Cardiac septum (tissue), 1 donor: ENCODE measurements at regions not wholly inside any gene's neighbourhood (a gene's known extent, or its start where the extent isn't known, plus 50 kb on each side); places are given as distances from the start of the nearest gene placed in this dataset.

Experiments
- DNase-seq: peaks from one replicate; pipeline ENCODE4 v3.0.0-alpha.2; 2020; ENCODE audit warnings: low spot score
- intact Hi-C: fragments of 100-400 bp; cut with DNase I; formaldehyde crosslinking; loops from one replicate; pipeline ENCODE4 v1.14.0; 2022
- donor health status: DM: no; HTN: no; CAD: no.

DNA sequence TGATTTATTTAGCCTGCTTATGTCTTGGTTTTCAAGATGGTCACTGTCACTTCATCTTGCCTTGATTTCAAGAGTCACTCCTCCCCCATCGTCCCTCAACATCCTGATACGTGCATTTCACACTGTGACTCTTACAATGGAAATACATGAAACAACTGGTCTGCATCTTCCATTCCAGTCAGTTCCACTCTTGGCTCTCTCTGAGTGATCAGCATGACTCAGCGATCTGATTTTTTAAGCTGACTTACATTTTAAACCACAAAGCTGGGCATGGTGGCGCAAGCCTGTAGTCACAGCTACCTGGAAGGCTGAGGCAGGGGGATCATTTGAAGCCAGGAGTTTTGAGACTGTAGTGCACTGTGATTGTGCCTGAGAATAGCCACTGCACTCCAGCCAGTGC is 271.2 kb upstream of the ROPN1 start:
- no peak for DNase-seq
- intact Hi-C loops: no loop called here

DNA sequence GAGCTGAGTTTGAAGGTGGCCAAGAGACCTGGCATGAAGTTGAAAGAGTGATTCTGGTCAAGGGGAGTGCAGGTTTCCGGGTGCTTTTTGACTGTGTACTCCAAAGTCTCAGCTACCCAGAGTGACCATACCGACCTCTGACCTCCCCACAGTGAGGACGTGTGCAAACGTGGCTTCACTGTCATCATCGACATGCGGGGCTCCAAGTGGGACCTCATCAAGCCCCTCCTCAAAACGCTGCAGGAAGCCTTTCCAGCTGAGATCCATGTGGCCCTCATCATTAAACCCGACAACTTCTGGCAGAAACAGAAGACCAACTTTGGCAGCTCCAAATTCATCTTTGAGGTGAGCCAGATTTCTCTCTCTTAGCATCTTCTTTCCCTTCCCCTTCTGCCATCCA is 272.4 kb upstream of the ROPN1 start:
- intact Hi-C loops: no loop called here
- DNase-seq: no peak

DNA sequence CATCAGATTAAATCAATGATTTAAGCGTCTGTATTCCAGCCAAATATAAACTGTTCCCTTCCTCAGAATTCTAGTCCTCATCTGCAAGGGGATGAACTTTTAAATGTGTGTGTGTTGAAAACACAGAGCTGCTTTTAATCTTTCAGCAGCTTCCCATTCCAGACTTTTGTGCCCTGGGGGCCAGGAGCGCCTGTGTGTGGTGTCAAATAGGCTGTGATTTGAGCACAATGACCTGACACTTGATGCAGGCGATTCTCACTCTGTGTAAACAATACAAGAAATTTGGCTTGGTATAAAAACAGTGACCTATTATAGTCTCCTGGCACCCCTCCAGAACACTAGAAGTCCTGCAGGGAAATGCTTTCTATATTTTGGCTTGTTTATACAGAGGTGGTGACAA is 274.6 kb upstream of the ROPN1 start:
- DNase-seq: no peak
- intact Hi-C loops: no loop called here

DNA sequence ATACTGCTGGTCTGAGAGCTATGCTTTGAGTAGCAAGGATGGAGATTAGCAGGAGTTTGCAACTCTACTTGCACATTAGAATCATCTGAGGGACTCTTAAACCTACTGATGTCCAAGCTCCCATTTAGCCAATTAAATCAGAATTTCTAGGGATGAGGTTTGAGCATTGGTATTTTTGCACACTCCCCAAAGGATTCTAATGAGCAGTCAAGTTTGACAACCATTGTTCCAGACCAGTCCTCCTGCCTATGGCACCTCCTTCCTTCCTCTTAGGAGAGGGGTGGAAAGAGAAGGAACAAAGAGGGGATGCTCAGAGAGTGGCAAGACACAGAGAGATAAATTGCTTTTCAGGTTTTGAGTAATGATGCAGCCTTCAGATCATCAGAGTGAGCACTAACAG is 275.5 kb upstream of the ROPN1 start:
- intact Hi-C loops: no loop called here

DNA sequence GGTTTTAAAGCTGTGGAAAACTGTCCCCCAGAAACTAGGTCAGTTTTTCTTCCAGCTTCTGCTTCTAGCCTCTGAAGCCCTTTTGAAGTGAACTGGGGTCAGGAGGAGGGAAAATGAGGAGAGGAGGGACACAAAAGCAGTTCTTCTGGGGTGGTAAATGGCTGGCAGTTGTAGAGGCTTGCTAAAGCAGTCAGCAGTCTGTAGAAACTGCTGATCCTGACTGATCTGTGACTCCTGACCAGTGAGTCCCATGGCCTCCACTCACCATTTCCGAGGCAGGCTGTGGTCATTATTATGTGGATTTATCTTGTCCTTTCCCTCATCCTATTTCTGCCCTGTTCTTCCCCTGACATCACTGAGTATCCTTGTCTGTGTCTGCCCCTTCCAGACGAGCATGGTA is 276.4 kb upstream of the ROPN1 start:
- intact Hi-C loops: no loop called here

More for the DNA sequence above, 275.5 kb upstream of the ROPN1 start:
- no peak for DNase-seq

DNA sequence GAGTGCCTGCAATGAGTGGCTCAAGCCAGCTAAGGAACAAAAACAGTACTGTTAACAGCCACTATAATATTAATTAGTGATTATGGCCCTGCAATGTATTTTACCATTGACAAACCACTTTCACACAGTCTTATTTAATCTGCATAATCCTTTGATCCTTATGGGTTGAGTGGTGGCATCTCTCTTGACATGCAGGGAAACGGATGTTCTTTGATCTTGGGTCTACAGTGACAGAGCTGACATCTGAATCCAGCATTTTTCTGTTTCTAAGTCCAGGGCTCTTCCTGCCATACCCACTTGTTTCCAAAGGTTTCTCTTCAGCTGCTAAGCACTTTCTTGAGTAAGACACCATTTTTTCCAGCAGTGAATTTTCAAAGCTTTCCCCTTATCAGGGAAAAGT is 277.7 kb upstream of the ROPN1 start:
- intact Hi-C loops: loop anchor here (5.0 kb wide), 1 partner anchor 67 kb away; no protein-coding TSS in a partner anchor
- no peak for DNase-seq

More for the DNA sequence above, 276.4 kb upstream of the ROPN1 start:
- DNase-seq: no peak

DNA sequence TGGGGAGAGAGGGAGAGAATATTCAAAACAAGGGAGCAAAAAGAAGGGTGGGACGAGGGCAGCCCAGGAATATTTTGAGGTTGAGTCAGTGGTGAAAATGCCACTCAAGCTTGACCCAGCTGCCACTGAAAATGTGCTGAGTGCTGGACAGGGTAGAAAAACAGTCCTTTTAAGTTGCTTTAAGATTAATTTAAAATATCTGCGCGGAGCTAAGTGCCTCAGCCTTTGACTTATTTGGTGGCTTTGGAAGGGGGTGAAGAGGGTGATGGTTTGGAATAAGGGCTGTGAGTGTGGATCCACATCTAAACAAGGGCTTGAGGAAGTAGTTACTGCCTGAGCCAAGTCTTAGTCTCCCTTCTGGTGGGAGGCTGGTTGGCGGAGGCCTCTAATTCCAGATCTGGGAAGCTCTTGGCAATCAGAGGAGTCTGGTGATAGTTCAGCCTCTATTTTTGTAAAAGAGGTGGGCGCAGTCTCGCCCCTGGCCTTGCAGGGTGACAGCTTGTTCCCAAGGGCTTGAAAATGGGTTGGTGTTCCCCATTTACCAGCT is 280.8 kb upstream of the ROPN1 start:
- intact Hi-C loops: loop anchor here (5.0 kb wide), 1 partner anchor 70 kb away; no protein-coding TSS in a partner anchor
- DNase-seq: no peak

DNA sequence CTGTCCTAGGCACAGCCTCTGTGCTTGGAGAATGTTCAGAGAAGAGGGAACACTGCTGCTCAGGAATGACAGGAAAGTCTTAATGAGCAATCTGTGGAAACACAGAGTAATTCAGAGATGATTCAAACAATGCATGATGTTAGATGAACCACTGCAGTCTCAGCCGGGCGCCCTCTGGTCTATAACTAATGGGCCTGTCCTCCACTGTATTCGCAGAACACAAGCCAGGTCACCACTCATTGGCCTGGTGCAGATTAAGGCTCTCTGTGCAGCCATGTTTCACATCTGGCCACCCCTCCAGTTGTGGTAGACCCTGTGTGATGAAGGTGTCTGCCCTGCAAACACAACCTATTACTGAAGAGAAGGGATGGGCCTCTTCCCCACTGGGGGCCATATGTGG is 281.7 kb upstream of the ROPN1 start:
- DNase-seq: no peak
- intact Hi-C loops: loop anchor here (5.0 kb wide), 1 partner anchor 71 kb away; no protein-coding TSS in a partner anchor

DNA sequence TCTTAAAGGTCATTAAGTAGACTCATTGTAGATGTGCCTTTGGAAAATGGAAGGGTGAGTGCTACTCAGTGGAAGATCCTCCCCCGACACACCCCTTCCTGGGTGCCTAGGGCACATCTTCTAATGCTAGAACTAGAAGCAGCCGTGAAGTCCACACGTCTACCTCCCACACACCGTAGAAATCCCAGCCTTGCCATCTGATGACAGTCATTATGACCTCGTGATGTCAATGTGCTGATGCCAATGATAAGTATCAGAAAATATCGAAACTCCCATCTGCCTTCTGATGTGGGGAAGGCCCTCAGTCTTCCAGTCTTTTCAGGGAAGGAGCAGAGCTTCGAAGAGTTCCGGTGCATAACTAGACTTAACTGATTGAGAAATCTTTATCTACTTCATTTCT is 282.1 kb upstream of the ROPN1 start:
- no peak for DNase-seq
- intact Hi-C loops: loop anchor here (5.0 kb wide), 1 partner anchor 72 kb away; no protein-coding TSS in a partner anchor

DNA sequence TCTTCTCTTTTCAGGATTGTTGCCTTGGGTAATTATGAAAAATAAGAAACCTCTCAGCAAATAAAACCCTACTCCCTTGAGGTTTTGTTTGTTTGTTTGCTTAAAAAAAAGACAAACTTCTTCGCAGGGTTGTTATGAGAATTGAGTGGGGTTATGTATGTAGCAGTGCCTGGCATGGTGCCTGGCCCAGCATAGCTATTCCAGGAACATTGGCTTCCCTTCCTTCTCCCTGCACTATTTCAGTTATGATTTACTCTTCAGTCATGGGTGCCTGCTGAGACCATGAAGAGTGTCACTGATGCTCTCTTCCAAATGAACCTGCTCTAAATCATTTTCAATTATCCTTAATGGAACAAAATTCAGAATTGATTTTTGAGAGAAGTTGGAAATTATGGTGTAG is 283.5 kb upstream of the ROPN1 start:
- DNase-seq: no peak

DNA sequence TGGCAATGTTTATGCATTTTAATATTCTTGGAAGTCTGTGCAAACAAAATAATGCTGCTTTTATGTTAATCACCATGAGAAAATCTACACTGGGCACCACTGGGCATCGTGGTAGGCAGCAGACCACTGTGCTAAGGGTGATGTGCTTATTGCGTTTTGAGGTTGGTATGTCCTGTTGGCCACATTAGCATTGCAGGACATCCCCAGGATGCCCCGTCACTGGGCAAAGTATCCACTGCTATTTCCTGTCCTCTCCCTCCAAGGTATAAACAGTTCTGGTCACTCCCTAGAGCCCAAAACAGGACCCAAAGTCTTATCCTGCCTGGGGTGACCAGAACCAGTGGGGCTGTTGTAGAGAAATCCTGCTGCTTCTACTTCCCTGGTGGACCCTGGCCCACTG is 284.2 kb upstream of the ROPN1 start:
- intact Hi-C loops: loop anchor here (2.0 kb wide), 1 partner anchor 243 kb away; the partner anchor contains the start of gene KALRN
- no peak for DNase-seq

More for the DNA sequence above, 283.5 kb upstream of the ROPN1 start:
- intact Hi-C loops: no loop called here

DNA sequence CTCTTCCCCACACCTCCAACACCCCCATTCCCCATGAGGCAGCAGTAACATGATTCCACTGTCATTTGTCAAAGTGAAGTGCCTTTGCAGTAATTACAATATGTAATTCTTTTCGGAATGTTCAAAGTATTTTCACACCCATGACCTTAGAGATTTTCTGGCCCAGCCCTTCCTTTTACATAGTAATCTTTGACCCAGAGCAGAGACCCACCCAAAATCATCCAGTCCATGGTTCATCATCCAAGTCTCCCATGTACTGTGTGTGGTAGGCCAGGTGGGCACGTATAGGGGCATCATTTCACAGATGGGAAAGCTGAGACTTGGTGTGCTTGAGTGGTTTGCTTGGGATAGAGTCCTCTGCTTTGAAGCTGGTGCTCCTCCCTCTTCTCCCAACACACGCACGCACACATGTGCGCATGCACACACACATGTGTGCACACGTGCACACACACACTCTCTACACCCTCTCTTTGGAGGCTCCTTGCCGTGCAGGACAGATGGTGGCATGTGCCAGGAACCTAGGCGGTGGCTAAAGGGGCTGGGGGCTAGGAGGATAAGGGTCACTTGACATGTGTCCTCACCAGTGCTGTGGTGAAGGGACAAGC is 284.7 kb upstream of the ROPN1 start:
- DNase-seq: no peak
- intact Hi-C loops: loop anchor here (1.0 to 2.0 kb wide), 2 partner anchors 28 to 244 kb away; partner anchors contain the start of gene KALRN

DNA sequence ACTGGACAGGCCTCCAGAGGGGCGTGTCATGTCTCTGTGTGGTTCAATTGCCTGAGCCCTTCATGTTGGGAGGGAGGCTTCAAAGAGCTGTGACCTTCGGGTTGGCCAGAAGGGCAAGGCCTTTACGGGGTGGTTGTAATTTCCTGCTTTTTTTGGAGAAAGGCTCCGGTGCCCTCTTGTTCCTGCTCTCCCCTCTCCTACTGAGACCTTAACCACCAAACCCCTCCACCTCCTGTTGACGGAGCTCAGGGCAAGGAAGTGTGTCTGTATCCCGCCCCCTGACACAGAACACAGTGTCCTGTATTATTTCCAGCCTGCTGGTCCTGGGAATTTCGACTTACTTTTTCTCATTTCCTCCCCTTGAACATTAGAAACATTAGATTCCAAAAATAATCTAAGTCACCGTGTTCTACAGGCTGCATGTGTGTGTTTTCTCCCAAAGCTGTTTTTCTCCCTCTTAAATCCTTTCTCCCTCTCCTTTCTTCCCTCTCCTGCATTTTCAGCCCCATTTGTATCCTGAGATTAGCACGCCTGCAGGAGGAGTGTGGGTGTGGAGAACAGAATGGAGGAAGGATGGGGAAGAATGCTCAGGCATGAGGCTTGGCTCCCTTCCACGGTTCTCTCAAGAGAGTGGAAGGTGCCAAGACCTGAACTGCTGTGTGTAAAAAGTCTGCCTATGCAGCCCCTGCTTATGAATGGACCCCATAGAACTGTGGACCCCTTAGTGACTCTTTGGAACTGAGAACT is 285.4 kb upstream of the ROPN1 start:
- no peak for DNase-seq
- intact Hi-C loops: loop anchor here (1.0 to 2.0 kb wide), 2 partner anchors 29 to 245 kb away; partner anchors contain the start of gene KALRN

DNA sequence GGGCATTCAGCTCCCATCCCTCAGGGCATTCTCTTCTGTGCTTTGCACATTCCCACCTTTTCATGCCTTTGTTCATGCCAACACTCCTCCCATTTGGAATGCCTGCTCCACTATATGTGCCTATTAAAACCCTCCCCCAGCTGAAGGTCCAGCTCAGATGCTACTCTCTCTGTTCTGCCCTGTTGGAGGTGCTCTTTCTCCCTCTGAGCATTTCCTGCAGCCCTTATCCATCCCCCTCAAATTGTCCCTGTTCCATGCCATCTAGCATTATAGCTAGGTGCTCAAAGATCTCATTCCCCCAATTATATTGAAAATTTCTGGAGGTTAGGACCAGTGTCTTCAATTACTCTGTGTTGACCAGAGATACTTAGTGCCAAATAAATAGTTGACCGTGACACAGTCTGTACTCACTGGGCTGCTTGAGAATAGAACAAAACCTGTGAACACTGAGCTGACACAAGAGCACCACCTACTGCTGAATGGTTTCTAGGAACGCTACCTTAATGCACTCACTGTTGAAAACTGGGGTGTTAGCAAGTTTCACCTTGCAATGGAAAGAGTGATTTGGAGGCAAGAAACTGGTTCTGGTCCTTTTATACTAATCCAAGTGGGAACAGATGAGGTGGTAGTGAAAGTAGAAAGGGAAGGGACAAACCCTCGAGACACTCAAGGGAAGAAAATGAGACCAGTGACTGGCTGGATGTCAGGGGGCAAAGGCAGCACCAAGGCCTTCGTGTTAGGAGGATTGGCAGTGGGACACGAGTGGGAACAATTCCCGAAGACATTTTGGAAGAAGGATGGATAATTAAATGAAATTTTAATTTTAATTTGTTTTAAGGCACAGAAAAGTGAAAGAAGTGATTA is 289.8 kb upstream of the ROPN1 start:
- no peak for DNase-seq
- intact Hi-C loops: loop anchor here (2.0 kb wide), 2 partner anchors 201 to 265 kb away; no protein-coding TSS in a partner anchor

DNA sequence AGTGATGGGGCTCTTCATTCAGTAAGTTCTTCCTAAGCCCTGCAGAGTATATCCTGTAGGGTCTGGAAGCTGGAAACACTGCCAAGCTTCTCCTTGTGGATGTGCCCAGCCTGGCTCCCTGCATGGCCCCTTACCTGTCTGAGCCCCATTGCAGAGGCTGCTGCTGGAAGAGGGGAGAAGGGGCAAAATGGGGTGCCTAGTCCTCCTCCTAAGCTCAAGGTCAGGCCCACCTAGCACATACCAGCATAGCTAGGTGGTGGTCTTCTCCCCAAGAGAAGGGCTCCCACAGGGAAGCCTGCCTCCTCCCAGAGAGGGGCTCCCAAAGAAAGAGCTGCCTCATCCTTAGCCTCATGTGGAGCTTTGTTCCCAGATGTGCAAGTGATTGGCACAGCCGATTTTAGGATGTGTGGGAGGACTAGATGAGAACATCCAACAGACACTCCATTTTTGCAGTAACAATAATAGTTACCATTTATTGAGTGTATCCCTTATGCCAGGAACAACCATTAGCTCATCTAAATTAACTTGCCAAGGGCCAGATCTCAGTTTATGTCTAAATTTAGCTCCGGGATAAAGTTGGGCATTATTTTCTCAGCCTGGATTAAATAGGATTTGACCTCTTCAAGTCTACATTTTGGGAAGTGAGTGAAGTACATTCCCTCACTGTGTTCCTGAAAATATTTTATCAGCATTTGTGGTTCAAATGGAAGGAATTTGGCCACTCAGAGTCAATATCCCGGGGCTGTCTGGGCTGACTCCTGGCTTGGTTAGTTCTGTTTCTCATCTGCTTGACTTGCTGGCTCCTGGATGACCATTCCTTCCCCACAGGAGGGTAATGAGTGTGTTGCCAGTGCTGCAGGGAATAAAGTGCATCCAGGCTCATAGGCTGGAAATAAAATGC is 291.1 kb upstream of the ROPN1 start:
- intact Hi-C loops: no loop called here
- no peak for DNase-seq

DNA sequence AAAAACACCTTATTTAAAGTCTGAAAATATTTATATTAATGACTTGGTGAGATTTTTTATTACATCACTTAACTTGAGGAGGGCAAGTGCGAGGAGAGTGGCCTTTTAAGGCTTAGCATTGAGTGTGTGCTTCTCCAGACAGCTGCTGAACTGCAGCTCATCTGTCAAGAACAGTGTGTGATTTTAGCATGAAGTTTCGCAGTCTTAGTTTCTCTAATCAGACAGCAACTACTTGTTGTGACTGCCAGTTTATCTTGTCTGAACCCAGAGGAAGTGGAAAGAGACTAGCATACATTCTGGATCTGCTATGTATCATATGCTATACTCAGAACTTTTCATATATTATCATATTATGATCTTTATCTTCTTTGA is 291.7 kb upstream of the ROPN1 start:
- no peak for DNase-seq

DNA sequence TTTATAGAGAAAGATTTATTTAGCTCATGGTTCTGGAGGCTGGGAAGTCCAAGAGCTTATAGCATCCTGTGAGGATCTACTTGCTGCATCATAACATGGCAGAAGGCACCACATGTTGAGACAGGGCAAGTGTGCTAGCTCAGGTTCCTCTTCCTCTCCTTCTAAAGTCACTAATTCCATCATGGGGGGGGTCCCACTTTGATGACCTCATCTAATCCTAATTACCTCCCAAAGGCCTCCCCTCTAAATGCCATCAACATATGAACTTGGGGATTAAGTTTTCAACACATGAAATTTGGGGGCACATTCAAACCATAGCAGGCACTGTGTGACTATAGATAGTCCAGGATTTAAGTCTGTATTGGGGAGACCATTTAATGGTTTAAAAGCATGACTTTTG is 297.1 kb upstream of the ROPN1 start:
- no peak for DNase-seq
- intact Hi-C loops: no loop called here

More for the DNA sequence above, 291.7 kb upstream of the ROPN1 start:
- intact Hi-C loops: no loop called here

DNA sequence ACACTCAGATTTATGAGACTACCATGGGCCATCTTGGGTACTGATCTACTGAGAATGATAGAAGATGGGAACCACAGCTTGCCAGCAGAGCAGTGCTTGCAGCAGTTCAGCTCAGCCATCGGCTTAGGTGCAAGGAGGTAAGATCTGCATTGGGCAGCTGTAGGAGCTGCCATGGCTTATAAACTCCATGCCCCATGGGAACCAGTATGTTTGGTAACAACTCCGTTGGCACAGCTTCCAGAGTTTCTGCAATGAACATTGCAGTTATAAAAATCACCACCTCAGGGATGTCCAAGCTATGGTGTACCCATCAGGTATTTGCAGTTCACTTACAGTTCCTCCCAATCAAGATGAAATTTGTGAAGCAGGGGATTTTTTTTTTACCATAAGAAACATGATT is 299.1 kb upstream of the ROPN1 start:
- intact Hi-C loops: no loop called here
- DNase-seq: no peak

DNA sequence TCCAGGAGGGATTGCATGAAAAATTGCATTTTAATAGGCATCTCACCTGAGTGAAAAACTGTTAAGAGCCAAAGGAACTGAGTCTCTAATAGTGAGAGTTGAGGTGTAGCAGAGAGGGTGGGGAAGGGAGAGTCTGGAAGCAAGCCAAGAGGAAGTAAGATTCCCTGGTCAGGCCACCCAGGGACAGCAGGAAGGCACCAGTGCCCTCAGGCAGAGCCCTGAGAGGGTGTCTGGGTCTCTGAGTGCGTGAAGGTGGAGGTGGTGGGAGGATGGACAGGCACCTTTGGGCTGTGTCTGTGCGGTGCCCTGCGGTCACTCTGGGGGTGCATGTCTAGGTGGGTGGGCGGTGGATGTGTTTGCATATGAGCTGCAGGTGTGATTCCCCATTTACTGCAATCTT is 300.4 kb upstream of the ROPN1 start:
- no peak for DNase-seq
- intact Hi-C loops: no loop called here
